GM19468 (cell line): ENCODE measurements at regions not wholly inside any gene's neighbourhood (a gene's known extent, or its start where the extent isn't known, plus 50 kb on each side); places are given as distances from the start of the nearest gene placed in this dataset.
"Not testable (repeated sequence)": the region's sequence is repeated elsewhere in the genome, so short reads cannot be mapped to it uniquely, and the experiment has no call there.

Source experiments
- ATAC-seq: cut with Tn5 transposase; IDR thresholded peaks from one replicate; pipeline ENCODE4 v1.9.1; 2021; ENCODE audit warnings: mild to moderate bottlenecking, moderate library complexity, moderate number of reproducible peaks; ENCODE audit not compliant: unreplicated experiment; ENCODE audit errors: extremely low read depth

DNA sequence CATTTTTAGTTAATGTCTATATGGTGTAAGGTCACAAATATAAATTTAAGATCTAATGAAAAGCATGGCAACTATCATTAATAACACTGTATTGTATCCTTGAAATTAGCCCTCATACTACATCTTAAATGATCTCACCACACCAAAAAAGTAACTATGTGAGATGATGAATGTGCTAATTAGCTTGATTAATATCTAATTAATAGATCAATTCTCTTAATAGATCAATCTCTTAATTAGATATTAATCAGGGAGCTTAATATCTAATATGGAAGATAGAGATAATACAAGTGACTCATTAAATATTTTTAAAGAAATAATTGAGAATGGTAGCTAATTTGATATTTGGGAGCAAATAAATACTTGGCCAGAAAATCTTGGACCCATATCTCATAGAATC lies 178.5 kb upstream of the FAT3 start:
- ATAC-seq, result no peak

- ATAC-seq, result no peak
Observed at GRCh38 chr11:92045301-92045700, 179.3 kb upstream of the FAT3 start.

GRCh38 chr11:92035488-92035887 lies 189.1 kb upstream of the FAT3 start:
- no peak for ATAC-seq

- ATAC-seq, result not testable (repeated sequence)
Observed at GRCh38 chr11:92027136-92027535, 197.5 kb upstream of the FAT3 start.

DNA sequence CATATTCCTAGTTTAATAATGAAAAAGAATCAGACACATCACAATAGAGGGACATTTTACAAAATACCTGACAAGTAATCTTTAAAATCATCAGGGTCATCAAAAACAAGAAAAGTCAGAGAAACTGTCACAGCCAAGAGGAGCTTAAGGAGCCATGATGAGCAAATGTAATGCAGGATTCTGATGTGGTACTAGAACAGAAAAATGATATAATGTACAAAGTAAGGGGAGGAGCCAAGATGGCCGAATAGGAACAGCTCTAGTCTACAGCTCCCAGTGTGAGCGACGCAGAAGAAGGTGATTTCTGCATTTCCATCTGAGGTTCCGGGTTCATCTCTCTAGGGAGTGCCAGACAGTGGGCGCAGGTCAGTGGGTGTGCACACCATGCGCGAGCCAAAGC lies 198.0 kb upstream of the FAT3 start:
- ATAC-seq, result no peak

DNA sequence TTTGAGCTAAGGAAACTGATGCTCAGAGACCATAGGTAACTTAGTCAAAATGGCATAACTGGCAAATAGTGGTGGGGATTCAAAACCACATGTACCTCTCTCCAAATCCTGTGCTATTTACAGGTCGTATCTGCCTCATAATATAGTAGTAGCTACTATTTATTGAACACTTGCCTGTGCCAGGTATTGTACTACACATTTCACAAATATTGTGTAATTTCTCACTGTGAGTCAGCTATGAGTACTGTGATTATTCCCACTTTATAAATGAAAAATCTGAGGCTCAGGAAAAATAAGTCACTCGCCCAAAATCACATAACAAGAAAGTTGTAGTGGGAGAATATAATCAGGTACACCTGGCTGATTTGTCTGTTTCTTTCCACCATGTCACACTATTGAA lies 199.8 kb upstream of the FAT3 start:
- ATAC-seq, result no peak

GRCh38 chr11:92022499-92022898 lies 202.1 kb upstream of the FAT3 start:
- ATAC-seq, result no peak

GRCh38 chr11:92018332-92018731 lies 206.3 kb upstream of the FAT3 start:
- ATAC-seq, result no peak

DNA sequence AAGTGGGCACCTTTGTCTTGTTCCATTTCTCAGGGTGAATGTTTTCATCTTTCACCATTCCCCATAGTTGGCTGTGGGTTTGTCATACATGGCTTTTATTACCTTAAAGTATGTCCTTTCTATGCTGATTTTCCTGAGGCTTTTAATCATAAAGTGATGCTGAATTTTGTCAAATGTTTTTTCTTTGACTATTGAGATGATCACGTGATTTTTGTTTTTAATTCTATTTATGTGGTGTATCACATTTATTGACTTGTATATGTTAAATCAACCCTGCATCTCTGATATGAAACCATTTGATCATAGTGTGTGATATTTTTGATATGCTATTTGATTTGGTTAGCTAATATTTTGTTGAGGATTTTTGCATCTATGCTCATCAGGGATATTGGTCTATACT lies 216.4 kb upstream of the FAT3 start:
- no peak for ATAC-seq

DNA sequence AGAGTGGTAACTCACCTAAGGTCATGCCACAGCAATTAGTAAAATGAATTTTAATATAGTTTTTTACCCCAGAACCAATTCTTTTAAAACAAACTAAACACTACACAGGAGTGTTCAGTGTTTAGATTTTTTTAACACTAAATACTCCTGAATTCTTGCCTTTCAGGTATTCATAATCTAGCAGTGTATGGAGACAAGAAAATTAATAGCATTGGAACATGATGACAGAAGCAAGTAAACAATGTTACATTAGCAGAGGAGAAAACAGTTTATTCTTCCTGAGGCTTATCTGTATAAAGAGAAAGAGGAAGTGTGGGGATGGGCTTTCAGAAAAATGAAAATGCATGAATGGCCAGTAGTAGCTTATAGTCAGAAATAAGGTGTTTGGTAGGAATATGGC lies 222.1 kb upstream of the FAT3 start:
- no peak for ATAC-seq

DNA sequence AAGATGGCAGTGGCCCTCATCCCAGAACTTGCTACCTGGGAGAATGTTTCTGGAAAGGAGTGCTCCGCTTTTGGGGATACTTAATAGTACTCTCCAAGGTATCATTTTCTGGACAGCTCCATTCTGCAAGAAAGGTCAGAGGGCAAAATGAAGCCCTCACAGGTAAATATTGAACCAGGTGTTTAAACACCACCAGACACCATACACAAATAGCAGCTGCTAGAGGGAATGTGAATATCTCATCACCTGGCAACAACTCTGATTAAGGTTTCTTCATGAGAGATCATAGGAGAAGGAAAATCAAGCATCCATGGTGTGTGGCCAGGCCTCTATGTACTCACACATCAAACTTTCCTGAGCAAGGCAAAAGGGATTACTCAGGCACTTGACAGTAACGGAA lies 226.1 kb upstream of the FAT3 start:
- ATAC-seq, result no peak

- ATAC-seq, result no peak
Observed at GRCh38 chr11:91997226-91997625, 227.4 kb upstream of the FAT3 start.

DNA sequence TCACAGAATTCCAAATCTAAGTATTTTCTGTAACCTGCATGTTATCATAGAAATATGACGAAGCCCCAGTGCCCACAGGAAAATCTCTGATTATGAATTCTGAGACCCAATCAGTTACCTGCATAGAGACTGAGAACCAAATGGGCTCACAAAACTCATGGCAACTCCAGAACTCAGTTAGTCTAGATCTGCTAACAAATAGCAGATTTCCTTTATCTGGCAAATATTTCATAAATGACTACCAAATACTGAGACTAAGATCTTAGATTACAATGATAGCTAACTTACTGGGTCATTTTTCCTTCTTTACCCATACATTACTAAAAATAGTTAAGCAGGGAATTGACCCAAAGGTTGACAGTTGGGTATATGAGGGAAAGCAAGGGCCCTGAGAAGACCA lies 228.1 kb upstream of the FAT3 start:
- ATAC-seq, result no peak

DNA sequence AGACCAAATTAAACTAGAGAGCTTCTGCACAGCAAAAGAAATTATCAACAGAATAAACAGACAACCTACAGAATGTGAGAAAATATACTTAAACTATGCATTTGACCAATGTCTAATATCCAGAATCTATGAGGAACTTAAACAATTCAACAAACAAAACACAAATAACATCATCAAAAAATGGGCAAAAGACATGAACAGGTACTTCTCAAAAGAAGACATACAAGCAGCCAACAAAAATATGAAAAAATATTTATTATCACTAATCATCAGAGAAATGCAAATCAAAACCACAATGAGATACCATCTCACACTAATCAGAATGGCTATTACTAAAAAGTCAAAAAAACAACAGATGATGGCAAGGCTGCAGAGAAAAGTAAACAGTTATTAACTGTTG lies 236.2 kb upstream of the FAT3 start:
- ATAC-seq, result not testable (repeated sequence)

- ATAC-seq, result no peak
Observed at GRCh38 chr11:91986218-91986617, 238.4 kb upstream of the FAT3 start.

DNA sequence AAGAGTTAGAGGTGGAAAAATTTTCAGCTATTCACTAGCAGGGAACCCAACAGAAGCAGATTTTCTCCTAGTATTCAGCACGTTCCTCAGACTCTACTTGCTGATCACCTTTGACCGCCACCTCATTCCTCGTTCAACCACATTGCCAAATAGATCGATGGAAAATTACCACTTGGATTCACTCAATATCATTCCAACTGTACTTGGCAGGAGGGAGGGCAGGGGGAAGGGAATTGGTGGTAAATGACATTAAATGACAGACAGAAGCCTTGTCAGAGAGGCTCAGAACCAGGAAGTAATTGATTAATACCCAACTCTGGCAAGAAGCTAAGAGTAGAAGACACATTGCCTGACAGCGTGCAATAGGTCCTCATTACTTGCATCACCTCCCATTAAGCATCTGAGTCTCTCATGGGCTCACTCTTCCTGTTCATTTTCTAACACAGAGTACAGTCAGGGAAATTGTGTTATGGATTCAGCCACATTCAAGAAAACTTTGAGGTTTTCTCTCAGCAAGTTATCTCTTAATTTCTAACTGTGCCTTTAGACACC lies 240.5 kb upstream of the FAT3 start:
- no peak for ATAC-seq

DNA sequence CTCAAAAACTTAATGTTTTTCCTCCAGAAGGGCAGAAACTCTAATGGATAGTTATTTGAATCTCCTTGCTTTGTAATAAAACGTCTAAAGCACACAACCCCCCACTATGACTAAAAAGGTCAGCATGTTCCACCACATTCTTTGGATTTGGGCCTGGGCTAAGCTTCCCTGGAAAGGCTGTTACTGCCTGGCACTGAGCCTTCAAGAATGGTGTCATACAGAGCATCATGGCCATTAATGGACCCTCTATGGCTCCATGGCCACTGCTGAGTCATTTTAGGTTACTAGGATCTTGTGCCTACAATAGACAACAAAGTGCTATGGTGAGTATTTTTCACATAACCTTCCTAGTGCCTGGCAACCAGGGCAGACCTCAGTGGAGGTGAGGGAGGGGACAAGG lies 242.6 kb upstream of the FAT3 start:
- no peak for ATAC-seq

DNA sequence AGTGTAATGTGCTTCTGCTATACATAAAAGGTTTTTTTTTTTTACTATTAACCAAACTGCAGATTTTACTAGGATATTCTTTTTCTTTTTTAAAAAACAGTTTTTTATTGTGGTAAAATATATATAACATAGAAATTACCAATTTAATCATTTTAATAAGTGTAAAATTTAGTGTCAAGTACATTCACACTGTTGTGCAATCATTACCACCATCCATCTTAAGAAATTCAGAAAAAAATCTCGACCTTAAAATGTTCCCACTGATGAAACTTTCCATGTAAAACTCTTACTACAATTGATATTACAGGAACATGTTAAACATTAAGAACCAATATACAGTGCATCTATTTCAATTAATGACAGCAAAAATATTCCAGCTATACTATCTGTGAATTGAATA lies 244.8 kb upstream of the FAT3 start:
- ATAC-seq, result no peak

DNA sequence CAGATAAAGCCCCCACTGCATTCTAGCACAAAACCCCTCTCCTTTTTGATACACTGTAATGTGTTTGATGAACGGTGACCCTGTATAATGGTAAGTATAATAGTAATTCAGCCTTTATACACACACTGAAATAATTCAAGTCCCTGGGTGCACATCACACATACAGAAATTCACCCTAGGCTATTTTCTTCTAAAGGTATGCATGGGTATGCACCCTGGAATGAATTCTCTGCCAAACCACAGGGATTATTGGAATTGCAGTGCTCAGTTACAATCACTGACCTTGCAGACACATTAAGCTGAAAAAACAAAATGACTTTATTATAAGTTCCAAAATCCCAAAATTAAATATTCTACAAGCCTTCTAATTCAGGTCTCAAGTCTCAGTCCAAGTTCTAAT lies 245.9 kb upstream of the FAT3 start:
- no peak for ATAC-seq

DNA sequence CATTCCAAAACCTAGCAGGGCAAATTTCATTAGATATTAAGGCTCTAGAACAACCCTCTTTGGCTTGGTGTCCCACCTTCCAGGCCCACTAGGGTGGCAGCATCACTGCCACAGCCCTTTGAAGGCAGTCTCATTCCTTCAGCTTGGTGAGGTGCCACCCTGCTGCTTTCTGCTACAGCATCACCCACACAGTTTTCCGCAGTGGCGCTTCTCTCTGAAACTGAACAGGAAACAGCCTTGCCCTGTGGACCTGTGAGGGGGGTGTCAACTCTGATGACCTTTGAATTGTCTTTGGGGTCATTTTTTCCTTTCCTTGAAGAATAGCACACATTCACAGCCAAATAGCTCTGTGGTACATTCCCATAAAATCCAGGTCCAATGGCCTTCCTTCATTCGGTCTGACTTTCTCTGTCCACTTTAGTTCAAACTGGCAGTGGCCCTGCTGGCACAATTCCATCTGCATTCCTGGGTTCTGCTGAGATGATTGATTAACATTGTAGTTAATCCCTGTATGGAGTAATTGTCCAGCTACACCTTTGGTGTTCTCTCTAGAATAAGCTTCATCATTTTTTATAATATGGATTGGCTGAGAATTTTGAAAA lies 251.9 kb upstream of the FAT3 start:
- ATAC-seq, result no peak

GRCh38 chr11:91970624-91971023 lies 254.0 kb upstream of the FAT3 start:
- ATAC-seq, result no peak

DNA sequence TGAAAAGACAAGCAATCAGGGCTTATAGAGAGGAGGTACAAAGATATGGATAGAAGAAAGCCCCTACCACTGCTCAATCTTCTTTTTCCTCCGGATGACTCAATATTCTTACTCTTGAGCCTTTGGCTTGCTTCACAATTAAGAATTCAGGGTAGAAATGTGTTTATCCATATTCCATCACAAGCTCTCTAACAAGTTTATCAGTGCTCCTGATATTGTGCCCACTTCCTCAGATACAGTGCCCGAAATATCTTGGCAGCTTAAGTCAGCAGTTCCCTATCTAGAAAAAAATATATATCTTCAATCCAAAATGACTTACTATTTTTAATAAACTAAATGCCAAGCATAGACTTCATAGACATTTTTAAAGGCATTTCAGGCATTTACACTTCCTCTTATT lies 255.1 kb upstream of the FAT3 start:
- ATAC-seq, result no peak

- ATAC-seq, result no peak
Observed at GRCh38 chr11:91967691-91968045, 256.9 kb upstream of the FAT3 start.
